NT2/D1 (cell line): ENCODE measurements at regions not wholly inside any gene's neighbourhood (a gene's known extent, or its start where the extent isn't known, plus 50 kb on each side); places are given as distances from the start of the nearest gene placed in this dataset.
"Not testable (repeated sequence)": the region's sequence is repeated elsewhere in the genome, so short reads cannot be mapped to it uniquely, and the experiment has no call there.

Experiments
- SUZ12 ChIP-seq: IDR thresholded peaks from 2 replicates; pipeline ENCODE4 v1.6.1; 2011; ENCODE audit not compliant: insufficient read length, insufficient read depth; ENCODE audit errors: extremely low read depth
- YY1 ChIP-seq: IDR thresholded peaks from 2 replicates; pipeline ENCODE4 v1.6.1; 2011; ENCODE audit not compliant: insufficient read length, insufficient read depth
- ZNF274 ChIP-seq: IDR thresholded peaks from 2 replicates; pipeline ENCODE4 v1.6.1; 2011; ENCODE audit warnings: mild to moderate bottlenecking, low read depth, low read length

- TF ChIP-seq SUZ12, YY1, ZNF274: not testable (repeated sequence)
These were observed 86.1 kb upstream of the TEKT4 start for GRCh38 chr2:94785105-94785504.
